ENCODE measurements at regions not wholly inside any gene's neighbourhood (a gene's known extent, or its start where the extent isn't known, plus 50 kb on each side); places are given as distances from the start of the nearest gene placed in this dataset.

DNA sequence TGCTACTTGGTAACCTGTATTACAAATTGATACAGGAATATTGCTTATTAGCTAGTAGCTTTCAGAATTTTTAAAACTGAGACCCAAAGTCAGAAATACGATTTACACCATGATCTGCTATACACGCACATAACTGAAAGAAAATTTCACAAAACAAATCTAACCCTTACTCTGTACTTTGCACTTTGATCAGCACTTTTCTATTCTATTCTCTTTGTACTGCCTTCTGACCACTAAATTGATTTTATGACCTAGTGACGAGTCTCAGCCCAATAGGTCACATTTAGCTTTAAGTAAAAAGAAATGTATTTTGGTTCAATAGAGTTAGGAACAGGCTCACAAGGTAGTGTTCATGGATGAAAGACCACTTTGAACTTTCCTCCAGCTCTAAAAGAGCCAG is 252.5 kb downstream of the TBX18 start:
- Histone ChIP-seq H3K27me3 (no peaks in the 10 kb centered on the region), H3K9me3 (ENCODE audit: low read depth) (no peaks in the 10 kb centered on the region), H3K36me3 (no peaks in the 10 kb centered on the region), H4K20me1 (ENCODE audit: low read depth) (no peaks in the 10 kb centered on the region), H3K27ac (no peak overlapping the region), H3F3A (ENCODE audit: low read depth) (no peaks in the 10 kb centered on the region), H3K9ac (no peak overlapping the region), H3K79me2 (ENCODE audit: low read depth) (no peaks in the 10 kb centered on the region), H3K4me3 (no peak overlapping the region), H3K4me2 (no peak overlapping the region), H3K4me1 (no peaks in the 10 kb centered on the region), H2AFZ (replicated peaks) (no peak overlapping the region)
- Mint-ChIP-seq H3K27me3 (ENCODE audit: insufficient read depth, low read depth) (no peaks in the 10 kb centered on the region), H3K4me1 (no peaks in the 10 kb centered on the region), H3K9me3 (no peaks in the 10 kb centered on the region), H3K27ac (no peak overlapping the region), H3K4me3 (no peak overlapping the region), H3K36me3 (no peaks in the 10 kb centered on the region)
- no peak for DNase-seq (ENCODE audit: low spot score)
- TF ChIP-seq EZH2phosphoT487 (IDR thresholded peaks at IDR 0.05) (no peak), CTCF (IDR thresholded peaks at IDR 0.05) (no peak), EZH2 (IDR thresholded peaks at IDR 0.05) (no peak)

GRCh38 chr6:84508981-84509380 is 255.4 kb downstream of the TBX18 start:
- Mint-ChIP-seq H3K36me3 (no peaks in the 10 kb centered on the region), H3K9me3 (peaks cover 11% of the 10 kb centered on the region), H3K4me1 (no peaks in the 10 kb centered on the region), H3K27ac (no peak overlapping the region), H3K4me3 (no peak overlapping the region), H3K27me3 (ENCODE audit: insufficient read depth, low read depth) (no peaks in the 10 kb centered on the region)
- H3F3A ChIP-seq (ENCODE audit: low read depth) = no peaks in the 10 kb centered on the region
- H3K79me2 ChIP-seq (ENCODE audit: low read depth) = no peaks in the 10 kb centered on the region
- H4K20me1 ChIP-seq (ENCODE audit: low read depth) = no peaks in the 10 kb centered on the region
- H3K27ac ChIP-seq = no peak overlapping the region
- no peak overlapping the region for H3K4me2 ChIP-seq
- H3K27me3 ChIP-seq = no peaks in the 10 kb centered on the region
- no peak for TF ChIP-seq CTCF (IDR thresholded peaks at IDR 0.05)
- no peak for TF ChIP-seq EZH2phosphoT487 (IDR thresholded peaks at IDR 0.05)
- no peak for TF ChIP-seq EZH2 (IDR thresholded peaks at IDR 0.05)
- H3K4me1 ChIP-seq = no peaks in the 10 kb centered on the region
- no peak overlapping the region for H2AFZ ChIP-seq (replicated peaks)
- H3K9ac ChIP-seq = no peak overlapping the region
- no peak overlapping the region for H3K4me3 ChIP-seq
- H3K36me3 ChIP-seq = no peaks in the 10 kb centered on the region
- no peak for DNase-seq (ENCODE audit: low spot score)
- H3K9me3 ChIP-seq (ENCODE audit: low read depth) = no peaks in the 10 kb centered on the region

GRCh38 chr6:84508334-84508733 is 256.1 kb downstream of the TBX18 start:
- H3K4me3 ChIP-seq = no peak overlapping the region
- no peak overlapping the region for H3K4me3 Mint-ChIP-seq
- peaks cover 11% of the 10 kb centered on the region for H3K9me3 Mint-ChIP-seq
- no peak overlapping the region for H3K27ac ChIP-seq
- no peak for DNase-seq (ENCODE audit: low spot score)
- no peaks in the 10 kb centered on the region for H3K4me1 ChIP-seq
- no peaks in the 10 kb centered on the region for H3F3A ChIP-seq (ENCODE audit: low read depth)
- no peaks in the 10 kb centered on the region for H3K4me1 Mint-ChIP-seq
- no peaks in the 10 kb centered on the region for H3K36me3 Mint-ChIP-seq
- H3K4me2 ChIP-seq = no peak overlapping the region
- TF ChIP-seq EZH2 (IDR thresholded peaks at IDR 0.05) = no peak
- no peak for TF ChIP-seq CTCF (IDR thresholded peaks at IDR 0.05)
- no peak for TF ChIP-seq EZH2phosphoT487 (IDR thresholded peaks at IDR 0.05)
- H4K20me1 ChIP-seq (ENCODE audit: low read depth) = no peaks in the 10 kb centered on the region
- no peak overlapping the region for H2AFZ ChIP-seq (replicated peaks)
- no peaks in the 10 kb centered on the region for H3K79me2 ChIP-seq (ENCODE audit: low read depth)
- no peaks in the 10 kb centered on the region for H3K9me3 ChIP-seq (ENCODE audit: low read depth)
- no peak overlapping the region for H3K9ac ChIP-seq
- no peaks in the 10 kb centered on the region for H3K27me3 ChIP-seq
- H3K36me3 ChIP-seq = no peaks in the 10 kb centered on the region
- H3K27me3 Mint-ChIP-seq (ENCODE audit: insufficient read depth, low read depth) = no peaks in the 10 kb centered on the region
- no peak overlapping the region for H3K27ac Mint-ChIP-seq

- peaks cover 28% of the 10 kb centered on the region for H3K9me3 Mint-ChIP-seq
- H3K4me3 Mint-ChIP-seq = no peak overlapping the region
- Histone ChIP-seq H3K4me3 (no peak overlapping the region), H3K4me1 (peaks cover 10% of the 10 kb centered on the region), H4K20me1 (ENCODE audit: low read depth) (no peaks in the 10 kb centered on the region), H3K9ac (no peak overlapping the region), H3K79me2 (ENCODE audit: low read depth) (no peaks in the 10 kb centered on the region), H2AFZ (replicated peaks) (no peak overlapping the region), H3K27me3 (no peaks in the 10 kb centered on the region), H3K9me3 (ENCODE audit: low read depth) (no peaks in the 10 kb centered on the region), H3K4me2 (no peak overlapping the region), H3K36me3 (no peaks in the 10 kb centered on the region), H3F3A (ENCODE audit: low read depth) (peaks cover 6% of the 10 kb centered on the region), H3K27ac (no peak overlapping the region)
- no peak for DNase-seq (ENCODE audit: low spot score)
- peaks cover 4% of the 10 kb centered on the region for H3K4me1 Mint-ChIP-seq
- H3K27me3 Mint-ChIP-seq (ENCODE audit: insufficient read depth, low read depth) = peaks cover 2% of the 10 kb centered on the region
- no peak for TF ChIP-seq EZH2phosphoT487 (IDR thresholded peaks at IDR 0.05)
- TF ChIP-seq CTCF (IDR thresholded peaks at IDR 0.05) = no peak
- no peak for TF ChIP-seq EZH2 (IDR thresholded peaks at IDR 0.05)
- H3K36me3 Mint-ChIP-seq = no peaks in the 10 kb centered on the region
- no peak overlapping the region for H3K27ac Mint-ChIP-seq
Measured at GRCh38 chr6:84504025-84504424, 260.4 kb downstream of the TBX18 start.

Measured in neural progenitor cell (in vitro differentiated cells).